ENCODE measurements at regions not wholly inside any gene's neighbourhood (a gene's known extent, or its start where the extent isn't known, plus 50 kb on each side); places are given as distances from the start of the nearest gene placed in this dataset.

DNA sequence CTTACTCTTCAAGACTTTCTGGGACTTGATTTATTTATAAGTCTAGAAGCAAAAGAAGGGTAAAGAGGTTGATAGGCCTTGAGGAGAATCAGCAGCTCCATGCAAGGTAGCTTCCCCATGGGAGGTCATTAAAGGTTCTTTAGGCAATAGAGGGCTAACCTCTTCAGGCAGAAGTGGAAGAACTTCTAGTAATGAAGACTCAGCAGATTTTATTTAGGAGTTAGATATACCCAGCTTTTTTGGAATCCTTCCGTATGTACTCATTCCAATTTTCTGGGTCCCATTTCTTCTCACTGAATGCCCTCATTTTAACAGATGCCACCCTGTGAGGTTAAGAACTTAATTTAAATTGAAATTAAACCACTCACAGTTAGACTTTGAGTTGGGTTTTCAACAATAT is 565.6 kb downstream of the LRFN5 start:
- TF ChIP-seq, protein P1, sequence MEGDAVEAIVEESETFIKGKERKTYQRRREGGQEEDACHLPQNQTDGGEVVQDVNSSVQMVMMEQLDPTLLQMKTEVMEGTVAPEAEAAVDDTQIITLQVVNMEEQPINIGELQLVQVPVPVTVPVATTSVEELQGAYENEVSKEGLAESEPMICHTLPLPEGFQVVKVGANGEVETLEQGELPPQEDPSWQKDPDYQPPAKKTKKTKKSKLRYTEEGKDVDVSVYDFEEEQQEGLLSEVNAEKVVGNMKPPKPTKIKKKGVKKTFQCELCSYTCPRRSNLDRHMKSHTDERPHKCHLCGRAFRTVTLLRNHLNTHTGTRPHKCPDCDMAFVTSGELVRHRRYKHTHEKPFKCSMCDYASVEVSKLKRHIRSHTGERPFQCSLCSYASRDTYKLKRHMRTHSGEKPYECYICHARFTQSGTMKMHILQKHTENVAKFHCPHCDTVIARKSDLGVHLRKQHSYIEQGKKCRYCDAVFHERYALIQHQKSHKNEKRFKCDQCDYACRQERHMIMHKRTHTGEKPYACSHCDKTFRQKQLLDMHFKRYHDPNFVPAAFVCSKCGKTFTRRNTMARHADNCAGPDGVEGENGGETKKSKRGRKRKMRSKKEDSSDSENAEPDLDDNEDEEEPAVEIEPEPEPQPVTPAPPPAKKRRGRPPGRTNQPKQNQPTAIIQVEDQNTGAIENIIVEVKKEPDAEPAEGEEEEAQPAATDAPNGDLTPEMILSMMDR (IDR thresholded peaks at IDR 0.05) = no peak
- TF ChIP-seq EZH2phosphoT487 (IDR thresholded peaks at IDR 0.05; ENCODE audit: borderline replicate concordance, low read depth) (no peak), SMC3 (IDR thresholded peaks at IDR 0.05; ENCODE audit: low read depth, low read length) (no peak), RAD21 (IDR thresholded peaks at IDR 0.05; ENCODE audit: low read length) (no peak), YY1 (IDR thresholded peaks at IDR 0.05; ENCODE audit: low read depth) (no peak), EP300 (IDR thresholded peaks at IDR 0.05; ENCODE audit: borderline replicate concordance in 1 of 2, low read depth in 1 of 2, low read length in 1 of 2) (no peak)
- TF ChIP-seq, protein P2, sequence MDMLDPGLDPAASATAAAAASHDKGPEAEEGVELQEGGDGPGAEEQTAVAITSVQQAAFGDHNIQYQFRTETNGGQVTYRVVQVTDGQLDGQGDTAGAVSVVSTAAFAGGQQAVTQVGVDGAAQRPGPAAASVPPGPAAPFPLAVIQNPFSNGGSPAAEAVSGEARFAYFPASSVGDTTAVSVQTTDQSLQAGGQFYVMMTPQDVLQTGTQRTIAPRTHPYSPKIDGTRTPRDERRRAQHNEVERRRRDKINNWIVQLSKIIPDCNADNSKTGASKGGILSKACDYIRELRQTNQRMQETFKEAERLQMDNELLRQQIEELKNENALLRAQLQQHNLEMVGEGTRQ (IDR thresholded peaks at IDR 0.05; ENCODE audit: borderline replicate concordance, low read depth, low read length) = no peak
- TF ChIP-seq, protein P3, sequence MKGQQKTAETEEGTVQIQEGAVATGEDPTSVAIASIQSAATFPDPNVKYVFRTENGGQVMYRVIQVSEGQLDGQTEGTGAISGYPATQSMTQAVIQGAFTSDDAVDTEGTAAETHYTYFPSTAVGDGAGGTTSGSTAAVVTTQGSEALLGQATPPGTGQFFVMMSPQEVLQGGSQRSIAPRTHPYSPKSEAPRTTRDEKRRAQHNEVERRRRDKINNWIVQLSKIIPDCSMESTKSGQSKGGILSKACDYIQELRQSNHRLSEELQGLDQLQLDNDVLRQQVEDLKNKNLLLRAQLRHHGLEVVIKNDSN (IDR thresholded peaks at IDR 0.05; ENCODE audit: borderline replicate concordance, low read depth) = no peak
- TF ChIP-seq, protein P4, sequence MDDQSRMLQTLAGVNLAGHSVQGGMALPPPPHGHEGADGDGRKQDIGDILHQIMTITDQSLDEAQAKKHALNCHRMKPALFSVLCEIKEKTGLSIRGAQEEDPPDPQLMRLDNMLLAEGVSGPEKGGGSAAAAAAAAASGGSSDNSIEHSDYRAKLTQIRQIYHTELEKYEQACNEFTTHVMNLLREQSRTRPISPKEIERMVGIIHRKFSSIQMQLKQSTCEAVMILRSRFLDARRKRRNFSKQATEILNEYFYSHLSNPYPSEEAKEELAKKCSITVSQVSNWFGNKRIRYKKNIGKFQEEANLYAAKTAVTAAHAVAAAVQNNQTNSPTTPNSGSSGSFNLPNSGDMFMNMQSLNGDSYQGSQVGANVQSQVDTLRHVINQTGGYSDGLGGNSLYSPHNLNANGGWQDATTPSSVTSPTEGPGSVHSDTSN (IDR thresholded peaks at IDR 0.05) = no peak

Data from SK-N-SH (cell line).